HepG2 (cell line): ENCODE measurements at regions not wholly inside any gene's neighbourhood (a gene's known extent, or its start where the extent isn't known, plus 50 kb on each side); places are given as distances from the start of the nearest gene placed in this dataset.

Experiments
- BCLAF1 ChIP-seq: fragments of 450-650 bp; IDR thresholded peaks from 2 replicates; pipeline ENCODE4 v1.6.1; 2017; ENCODE audit warnings: mild to moderate bottlenecking
- CTCF ChIP-seq: sonication (generic); formaldehyde crosslinking; IDR thresholded peaks from 2 replicates; pipeline ENCODE4 v1.5.0; 2020; ENCODE audit warnings: mild to moderate bottlenecking, missing genetic modification reagents, moderate library complexity
- E2F5 ChIP-seq: sonication (generic); formaldehyde crosslinking; conservative IDR thresholded peaks from 2 replicates; pipeline ENCODE4 v1.4.0; 2020; ENCODE audit warnings: missing genetic modification reagents
- EHMT2 ChIP-seq: fragments of 200-600 bp; sonication (generic); IDR thresholded peaks from 2 replicates; pipeline ENCODE4 v1.7.0; 2017; ENCODE audit warnings: antibody characterized with exemption, low read depth, low read length, borderline replicate concordance
- ETV6 ChIP-seq: sonication (generic); formaldehyde crosslinking; conservative IDR thresholded peaks from 2 replicates; pipeline ENCODE4 v1.4.0; 2020; ENCODE audit warnings: missing genetic modification reagents
- EZH2 ChIP-seq: conservative IDR thresholded peaks from 2 replicates; pipeline ENCODE4 v1.6.1; 2012; ENCODE audit warnings: mild to moderate bottlenecking, low read depth, low read length, moderate library complexity
- MAFK ChIP-seq, 2 experiments: IDR thresholded peaks in 1 of 2; conservative IDR thresholded peaks in 1 of 2; 2 replicates each; pipeline ENCODE4 v1.6.1; 2011; ENCODE audit warnings: improper control_type of control experiment in 2 of 2, low read length in 2 of 2
- NFE2L2 ChIP-seq: fragments of 150-350 bp; IDR thresholded peaks from 2 replicates; pipeline ENCODE4 v1.6.1; 2014; ENCODE audit warnings: low read length
- NFYB ChIP-seq: sonication (generic); formaldehyde crosslinking; IDR thresholded peaks from 2 replicates; pipeline ENCODE4 v1.4.0; 2020; ENCODE audit warnings: missing genetic modification reagents
- PBX3 ChIP-seq: sonication (generic); formaldehyde crosslinking; IDR thresholded peaks from 2 replicates; pipeline ENCODE4 v1.8.1; 2023; ENCODE audit warnings: missing genetic modification reagents, inconsistent platforms, borderline replicate concordance
- ZSCAN22 ChIP-seq: sonication (generic); formaldehyde crosslinking; IDR thresholded peaks from 2 replicates; pipeline ENCODE4 v1.4.0; 2020; ENCODE audit warnings: mild to moderate bottlenecking, missing genetic modification reagents

- TF ChIP-seq MAFK (conservative IDR thresholded peaks at IDR 0.05 in 1 of 2, IDR thresholded peaks at IDR 0.05 in 1 of 2; ENCODE audit: low read length in 2 of 2) (no peak), EHMT2 (no peak), ETV6 (CRISPR knock-in tag) (no peak), EZH2 (no peak), E2F5 (CRISPR knock-in tag) (no peak), BCLAF1 (no peak), ZSCAN22 (no peak), NFE2L2 (no peak), NFYB (CRISPR knock-in tag) (no peak), PBX3 (CRISPR knock-in tag) (no peak), CTCF (CRISPR knock-in tag) (no peak)
These were observed 134.7 kb upstream of the RSPO3 start for GRCh38 chr6:126983779-126984178.
